GM12878 (cell line): ENCODE measurements at regions not wholly inside any gene's neighbourhood (a gene's known extent, or its start where the extent isn't known, plus 50 kb on each side); places are given as distances from the start of the nearest gene placed in this dataset.

ENCODE experiments used
- ATAC-seq: fragments of 200-7000 bp; cut with Tn5 transposase; 3 replicates; pipeline ENCODE4 v1.9.1; 2020; ENCODE audit warnings: mild to moderate bottlenecking, moderate library complexity
- BruUV-seq: library from RNA; stranded (reverse); fragments of 400-500 nt; replicated peaks from 2 replicates; lab custom pipeline; 2021; lab: Mats Ljungman, UMichigan
- CTCF ChIA-PET: fragments of 300-600 bp; sonication (Branson Sonifier 250); formaldehyde crosslinking; extraction: SDS; loops from one replicate; lab custom pipeline; 2021; ENCODE audit warnings: inconsistent platforms; lab: Yijun Ruan, JAX
- POLR2A ChIA-PET: fragments of 350-600 bp; formaldehyde crosslinking; extraction: SDS; loops from one replicate; lab custom pipeline; 2021; ENCODE audit warnings: inconsistent platforms; lab: Charles Lee
- RAD21 ChIA-PET: fragments of 300-600 bp; sonication (Branson Sonifier 250); formaldehyde crosslinking; loops from one replicate; lab custom pipeline; 2023; ENCODE audit warnings: antibody characterized with exemption; ENCODE audit not compliant: unreplicated experiment; lab: Charles Lee
- SMC1A ChIA-PET: fragments of 300-600 bp; sonication (Branson Sonifier 250); formaldehyde crosslinking; loops from one replicate; lab custom pipeline; 2023; ENCODE audit not compliant: unreplicated experiment, uncharacterized antibody; lab: Charles Lee
- DNase-seq: peaks from one replicate; pipeline ENCODE4 v3.0.0-alpha.2; 2011; ENCODE audit warnings: low read depth, low spot score
- FAIRE-seq: peaks from 3 replicates; lab custom pipeline; 2011; peaks lifted over from hg19 to GRCh38; lab: Jason Lieb, UNC
- H2AFZ ChIP-seq: 2 replicates; pipeline ENCODE4 v1.6.0; 2011; ENCODE audit warnings: low read depth, low read length, control low read depth; ENCODE audit not compliant: control insufficient read depth
- H3K27ac ChIP-seq: 2 replicates; pipeline ENCODE4 v1.5.1; 2011; ENCODE audit warnings: control low read depth; ENCODE audit not compliant: control insufficient read depth, insufficient read depth
- H3K27me3 ChIP-seq, 2 experiments: replicated peaks in 1 of 2; 2 replicates each; pipeline versions ENCODE4 v1.6.0 to v1.6.1; 2011; ENCODE audit warnings: low read length in 1 of 2; ENCODE audit not compliant: control insufficient read depth in 2 of 2, insufficient read depth in 2 of 2
- H3K36me3 ChIP-seq, 2 experiments: 2 replicates each; pipeline ENCODE4 v1.5.1; 2011; ENCODE audit warnings: low read length in 1 of 2; ENCODE audit not compliant: control insufficient read depth in 2 of 2, insufficient read depth in 2 of 2
- H3K4me1 ChIP-seq: 2 replicates; pipeline ENCODE4 v1.6.1; 2011; ENCODE audit warnings: mild to moderate bottlenecking, low read length, moderate library complexity, mixed read lengths; ENCODE audit not compliant: control insufficient read depth, insufficient read depth
- H3K4me2 ChIP-seq: 2 replicates; pipeline ENCODE4 v1.6.0; 2011; ENCODE audit warnings: control low read depth; ENCODE audit not compliant: control insufficient read depth, insufficient read depth
- H3K4me3 ChIP-seq: fragments of 200-600 bp; sonication (generic); 2 replicates; pipeline ENCODE4 v1.5.1; 2016
- H3K79me2 ChIP-seq: 2 replicates; pipeline ENCODE4 v1.6.0; 2011; ENCODE audit warnings: low read length; ENCODE audit not compliant: control insufficient read depth, insufficient read depth
- H3K9ac ChIP-seq: 2 replicates; pipeline ENCODE4 v1.8.0; 2011; ENCODE audit warnings: low read length, control low read depth, mixed read lengths; ENCODE audit not compliant: control insufficient read depth, insufficient read depth
- H3K9me3 ChIP-seq: replicated peaks from 3 replicates; pipeline ENCODE4 v1.5.1; 2011; ENCODE audit warnings: mild to moderate bottlenecking, low read length; ENCODE audit not compliant: control insufficient read depth, insufficient read depth
- H4K20me1 ChIP-seq: 2 replicates; pipeline ENCODE4 v1.6.0; 2011; ENCODE audit not compliant: control insufficient read depth, insufficient read depth
- CBX3 ChIP-seq: fragments of 200-600 bp; sonication (generic); IDR thresholded peaks from 2 replicates; pipeline ENCODE4 v1.6.1; 2016; ENCODE audit warnings: low read depth, borderline replicate concordance
- CBX5 ChIP-seq: sonication (generic); IDR thresholded peaks from 2 replicates; pipeline ENCODE4 v1.6.1; 2016; ENCODE audit warnings: low read depth, moderate library complexity, mild to moderate bottlenecking, inconsistent platforms
- FOXM1 ChIP-seq: IDR thresholded peaks from 2 replicates; pipeline ENCODE4 v1.6.1; 2012; ENCODE audit warnings: low read depth, mild to moderate bottlenecking, inconsistent platforms, low read length, moderate library complexity
- MEF2B ChIP-seq: fragments of 450-650 bp; IDR thresholded peaks from 2 replicates; pipeline ENCODE4 v1.6.1; 2018; ENCODE audit warnings: mild to moderate bottlenecking, moderate library complexity; ENCODE audit not compliant: partially characterized antibody, poor library complexity, severe bottlenecking
- NRF1 ChIP-seq: conservative IDR thresholded peaks from 2 replicates; pipeline ENCODE4 v1.6.1; 2011; ENCODE audit warnings: mild to moderate bottlenecking, low read depth, low read length, improper control_type of control experiment
- PML ChIP-seq: IDR thresholded peaks from 2 replicates; pipeline ENCODE4 v1.6.1; 2012; ENCODE audit warnings: low read length, inconsistent platforms
- SP1 ChIP-seq: IDR thresholded peaks from one replicate; pipeline ENCODE4 v1.6.1; 2011; ENCODE audit warnings: low read depth, low read length
- YBX1 ChIP-seq: fragments of 450-650 bp; IDR thresholded peaks from 2 replicates; pipeline ENCODE4 v1.6.1; 2016; ENCODE audit warnings: antibody characterized with exemption
- WGBS: methylation state at CpG from one replicate; pipeline ENCODE4 v1.1.6; 2016; ENCODE audit warnings: low lambda C conversion rate; ENCODE audit not compliant: insufficient replicate concordance, insufficient coverage; ENCODE audit errors: missing lambda C conversion rate; 5-methylcytosine and 5-hydroxymethylcytosine counted together
- in situ Hi-C: fragments of 300-500 bp; cut with MboI; formaldehyde crosslinking; loops from 9 replicates; pipeline ENCODE4 v1.14.3; 2018; ENCODE audit warnings: mixed read lengths
- intact Hi-C: fragments of 100-400 bp; cut with micrococcal nuclease; formaldehyde crosslinking; loops from one replicate; pipeline ENCODE4 v1.14.2; 2022; ENCODE audit not compliant: unreplicated experiment
- TF ChIP-seq, protein P1 (sequence below): fragments of 150-350 bp; IDR thresholded peaks from 2 replicates; pipeline ENCODE4 v1.6.1; 2014; ENCODE audit warnings: mild to moderate bottlenecking, low read depth, low read length
- TF ChIP-seq, protein P2 (sequence below): IDR thresholded peaks from 2 replicates; pipeline ENCODE4 v1.6.1; 2011; ENCODE audit warnings: low read depth, mild to moderate bottlenecking, low read length, moderate library complexity, borderline replicate concordance; ENCODE audit errors: extremely low read depth
- TF ChIP-seq, protein P3 (sequence below), 3 experiments: IDR thresholded peaks in 2 of 3; conservative IDR thresholded peaks in 1 of 3; 2 replicates each; pipeline ENCODE4 v1.5.1; 2011; ENCODE audit warnings: low read depth in 3 of 3, low read length in 3 of 3, mild to moderate bottlenecking in 3 of 3, control low read depth in 2 of 3, moderate library complexity in 2 of 3, inconsistent platforms in 1 of 3, mixed read lengths in 1 of 3; ENCODE audit not compliant: control insufficient read depth in 2 of 3, insufficient read depth in 1 of 3; ENCODE audit errors: extremely low read depth in 1 of 3
- TF ChIP-seq, protein P4 (sequence below): fragments of 150-350 bp; IDR thresholded peaks from 2 replicates; pipeline ENCODE4 v1.6.1; 2016; ENCODE audit warnings: low read depth, low read length
- TF ChIP-seq, protein P5 (sequence below): fragments of 450-650 bp; IDR thresholded peaks from 2 replicates; pipeline ENCODE4 v1.6.1; 2016; ENCODE audit warnings: mild to moderate bottlenecking

DNA sequence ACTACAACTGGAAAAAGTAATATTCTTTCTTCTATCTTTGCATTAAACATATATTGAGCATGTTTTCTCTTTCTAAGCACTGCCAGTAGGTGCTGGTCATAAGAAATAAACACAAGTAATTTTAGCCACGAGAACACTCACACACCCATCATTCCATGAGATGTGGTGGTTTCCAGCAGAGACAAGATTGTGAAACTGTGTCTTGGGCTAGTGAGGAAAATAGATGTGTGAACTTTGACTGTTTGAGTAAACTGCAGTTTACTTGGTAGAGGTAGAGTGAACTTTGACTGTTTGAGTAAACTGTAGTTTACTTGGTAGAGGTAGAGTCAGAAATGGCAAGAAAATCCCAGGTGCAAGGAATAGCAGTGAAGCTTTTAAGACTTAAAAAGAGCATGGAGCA is 300.9 kb upstream of the HS3ST1 start (continued):
- TF ChIP-seq, protein P1, sequence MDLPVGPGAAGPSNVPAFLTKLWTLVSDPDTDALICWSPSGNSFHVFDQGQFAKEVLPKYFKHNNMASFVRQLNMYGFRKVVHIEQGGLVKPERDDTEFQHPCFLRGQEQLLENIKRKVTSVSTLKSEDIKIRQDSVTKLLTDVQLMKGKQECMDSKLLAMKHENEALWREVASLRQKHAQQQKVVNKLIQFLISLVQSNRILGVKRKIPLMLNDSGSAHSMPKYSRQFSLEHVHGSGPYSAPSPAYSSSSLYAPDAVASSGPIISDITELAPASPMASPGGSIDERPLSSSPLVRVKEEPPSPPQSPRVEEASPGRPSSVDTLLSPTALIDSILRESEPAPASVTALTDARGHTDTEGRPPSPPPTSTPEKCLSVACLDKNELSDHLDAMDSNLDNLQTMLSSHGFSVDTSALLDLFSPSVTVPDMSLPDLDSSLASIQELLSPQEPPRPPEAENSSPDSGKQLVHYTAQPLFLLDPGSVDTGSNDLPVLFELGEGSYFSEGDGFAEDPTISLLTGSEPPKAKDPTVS, result no peak

DNA sequence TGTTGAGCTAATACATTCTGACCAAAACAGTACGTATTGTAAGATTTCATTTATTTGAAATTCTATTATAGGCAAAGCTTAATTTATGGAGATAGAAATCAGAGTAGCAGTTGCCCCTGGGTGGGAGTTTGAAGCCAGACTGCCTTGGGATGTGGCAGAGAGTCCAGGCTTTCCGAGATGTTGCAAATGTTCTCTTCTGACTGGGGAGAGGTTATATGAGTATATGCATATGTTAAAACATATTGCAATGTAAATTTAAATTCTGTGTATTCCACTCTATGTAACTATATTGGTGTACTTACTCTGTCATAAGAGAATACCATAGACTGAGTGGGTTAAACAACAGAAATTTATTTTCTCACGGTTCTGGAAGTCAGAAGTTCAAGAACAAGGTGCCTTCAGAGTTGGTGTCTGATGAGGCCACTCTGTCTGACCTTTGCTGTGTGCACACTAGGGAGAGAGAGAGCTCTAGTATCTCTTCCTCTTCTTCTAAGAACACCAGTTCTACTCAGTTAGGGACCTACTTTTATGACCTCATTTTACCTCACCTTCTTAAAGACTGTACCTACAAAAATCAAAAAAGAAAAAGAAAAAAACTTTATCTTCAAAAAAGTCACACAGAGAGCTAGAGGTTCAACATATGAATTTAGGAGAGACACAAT is 299.3 kb upstream of the HS3ST1 start:
- Histone ChIP-seq H3K9ac (no peak overlapping the region), H2AFZ (no peak overlapping the region), H4K20me1 (no peaks in the 10 kb centered on the region), H3K27me3 (no peaks in the 10 kb centered on the region), H3K4me1 (no peaks in the 10 kb centered on the region), H3K4me2 (no peak overlapping the region), H3K36me3 (no peaks in the 10 kb centered on the region), H3K79me2 (no peaks in the 10 kb centered on the region), H3K9me3 (no peaks in the 10 kb centered on the region), H3K4me3 (no peak overlapping the region), H3K27ac (no peak overlapping the region)
- no peak for ATAC-seq
- in situ Hi-C loops, result no loop called here
- CTCF ChIA-PET, result interaction anchor here (0.7 kb wide), 1 partner anchor 1129 kb away, joined by 3 read pairs; no protein-coding TSS in a partner anchor
- no peak for DNase-seq
- TF ChIP-seq NRF1 (no peak), CBX5 (no peak), YBX1 (no peak), PML (no peak), FOXM1 (no peak), SP1 (no peak), MEF2B (no peak), CBX3 (no peak)
- TF ChIP-seq, protein P2, sequence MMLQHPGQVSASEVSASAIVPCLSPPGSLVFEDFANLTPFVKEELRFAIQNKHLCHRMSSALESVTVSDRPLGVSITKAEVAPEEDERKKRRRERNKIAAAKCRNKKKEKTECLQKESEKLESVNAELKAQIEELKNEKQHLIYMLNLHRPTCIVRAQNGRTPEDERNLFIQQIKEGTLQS, result no peak
- TF ChIP-seq, protein P3, sequence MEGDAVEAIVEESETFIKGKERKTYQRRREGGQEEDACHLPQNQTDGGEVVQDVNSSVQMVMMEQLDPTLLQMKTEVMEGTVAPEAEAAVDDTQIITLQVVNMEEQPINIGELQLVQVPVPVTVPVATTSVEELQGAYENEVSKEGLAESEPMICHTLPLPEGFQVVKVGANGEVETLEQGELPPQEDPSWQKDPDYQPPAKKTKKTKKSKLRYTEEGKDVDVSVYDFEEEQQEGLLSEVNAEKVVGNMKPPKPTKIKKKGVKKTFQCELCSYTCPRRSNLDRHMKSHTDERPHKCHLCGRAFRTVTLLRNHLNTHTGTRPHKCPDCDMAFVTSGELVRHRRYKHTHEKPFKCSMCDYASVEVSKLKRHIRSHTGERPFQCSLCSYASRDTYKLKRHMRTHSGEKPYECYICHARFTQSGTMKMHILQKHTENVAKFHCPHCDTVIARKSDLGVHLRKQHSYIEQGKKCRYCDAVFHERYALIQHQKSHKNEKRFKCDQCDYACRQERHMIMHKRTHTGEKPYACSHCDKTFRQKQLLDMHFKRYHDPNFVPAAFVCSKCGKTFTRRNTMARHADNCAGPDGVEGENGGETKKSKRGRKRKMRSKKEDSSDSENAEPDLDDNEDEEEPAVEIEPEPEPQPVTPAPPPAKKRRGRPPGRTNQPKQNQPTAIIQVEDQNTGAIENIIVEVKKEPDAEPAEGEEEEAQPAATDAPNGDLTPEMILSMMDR (IDR thresholded peaks at IDR 0.05 in 2 of 3, conservative IDR thresholded peaks at IDR 0.05 in 1 of 3; ENCODE audit: control insufficient read depth in 2 of 3, extremely low read depth in 1 of 3, insufficient read depth in 1 of 3, low read depth in 3 of 3, low read length in 3 of 3), result no peak
- TF ChIP-seq, protein P4, sequence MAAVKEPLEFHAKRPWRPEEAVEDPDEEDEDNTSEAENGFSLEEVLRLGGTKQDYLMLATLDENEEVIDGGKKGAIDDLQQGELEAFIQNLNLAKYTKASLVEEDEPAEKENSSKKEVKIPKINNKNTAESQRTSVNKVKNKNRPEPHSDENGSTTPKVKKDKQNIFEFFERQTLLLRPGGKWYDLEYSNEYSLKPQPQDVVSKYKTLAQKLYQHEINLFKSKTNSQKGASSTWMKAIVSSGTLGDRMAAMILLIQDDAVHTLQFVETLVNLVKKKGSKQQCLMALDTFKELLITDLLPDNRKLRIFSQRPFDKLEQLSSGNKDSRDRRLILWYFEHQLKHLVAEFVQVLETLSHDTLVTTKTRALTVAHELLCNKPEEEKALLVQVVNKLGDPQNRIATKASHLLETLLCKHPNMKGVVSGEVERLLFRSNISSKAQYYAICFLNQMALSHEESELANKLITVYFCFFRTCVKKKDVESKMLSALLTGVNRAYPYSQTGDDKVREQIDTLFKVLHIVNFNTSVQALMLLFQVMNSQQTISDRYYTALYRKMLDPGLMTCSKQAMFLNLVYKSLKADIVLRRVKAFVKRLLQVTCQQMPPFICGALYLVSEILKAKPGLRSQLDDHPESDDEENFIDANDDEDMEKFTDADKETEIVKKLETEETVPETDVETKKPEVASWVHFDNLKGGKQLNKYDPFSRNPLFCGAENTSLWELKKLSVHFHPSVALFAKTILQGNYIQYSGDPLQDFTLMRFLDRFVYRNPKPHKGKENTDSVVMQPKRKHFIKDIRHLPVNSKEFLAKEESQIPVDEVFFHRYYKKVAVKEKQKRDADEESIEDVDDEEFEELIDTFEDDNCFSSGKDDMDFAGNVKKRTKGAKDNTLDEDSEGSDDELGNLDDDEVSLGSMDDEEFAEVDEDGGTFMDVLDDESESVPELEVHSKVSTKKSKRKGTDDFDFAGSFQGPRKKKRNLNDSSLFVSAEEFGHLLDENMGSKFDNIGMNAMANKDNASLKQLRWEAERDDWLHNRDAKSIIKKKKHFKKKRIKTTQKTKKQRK, result no peak
- TF ChIP-seq, protein P5, sequence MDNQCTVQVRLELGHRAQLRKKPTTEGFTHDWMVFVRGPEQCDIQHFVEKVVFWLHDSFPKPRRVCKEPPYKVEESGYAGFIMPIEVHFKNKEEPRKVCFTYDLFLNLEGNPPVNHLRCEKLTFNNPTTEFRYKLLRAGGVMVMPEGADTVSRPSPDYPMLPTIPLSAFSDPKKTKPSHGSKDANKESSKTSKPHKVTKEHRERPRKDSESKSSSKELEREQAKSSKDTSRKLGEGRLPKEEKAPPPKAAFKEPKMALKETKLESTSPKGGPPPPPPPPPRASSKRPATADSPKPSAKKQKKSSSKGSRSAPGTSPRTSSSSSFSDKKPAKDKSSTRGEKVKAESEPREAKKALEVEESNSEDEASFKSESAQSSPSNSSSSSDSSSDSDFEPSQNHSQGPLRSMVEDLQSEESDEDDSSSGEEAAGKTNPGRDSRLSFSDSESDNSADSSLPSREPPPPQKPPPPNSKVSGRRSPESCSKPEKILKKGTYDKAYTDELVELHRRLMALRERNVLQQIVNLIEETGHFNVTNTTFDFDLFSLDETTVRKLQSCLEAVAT, result no peak
- SMC1A ChIA-PET, result no interaction called here
- RAD21 ChIA-PET, result no interaction called here
- no peak for FAIRE-seq
- POLR2A ChIA-PET, result no interaction called here
- no TSS peak for BruUV-seq
- WGBS, result 9% methylated on average over 3 of the region's 3 CpGs
- intact Hi-C loops, result no loop called here
